Spleen (tissue), 7 donors: ENCODE measurements at regions not wholly inside any gene's neighbourhood (a gene's known extent, or its start where the extent isn't known, plus 50 kb on each side); places are given as distances from the start of the nearest gene placed in this dataset.

Experiments
- CTCF ChIP-seq, 11 experiments: fragments of 200-600 bp in 7 of 11; fragments of 450-650 bp in 4 of 11; sonication (generic) in 4 of 11; IDR thresholded peaks in 8 of 11; conservative IDR thresholded peaks in 3 of 11; 1 replicate in 7 of 11; 2 replicates in 4 of 11; pipeline versions ENCODE4 v1.4.0 to v1.8.0; 2016 to 2021; ENCODE audit warnings: antibody characterized with exemption in 11 of 11, inconsistent platforms in 4 of 11, mild to moderate bottlenecking in 1 of 11
- POLR2A ChIP-seq, 3 donors: fragments of 450-650 bp; IDR thresholded peaks; one replicate each; pipeline ENCODE4 v1.5.1; 2017; ENCODE audit warnings: antibody characterized with exemption in 3 of 3, mild to moderate bottlenecking in 1 of 3
- donor health status: DM: no; HTN: no; CAD: no; lungs with moderate emphysema.
- donor health status: DM: no; HTN: no; CAD: no.
- donor health status: DM: no; HTN: no; CAD: no.

- TF ChIP-seq POLR2A (IDR thresholded peaks at IDR 0.05) (no peak), CTCF (IDR thresholded peaks at IDR 0.05 in 8 of 11, conservative IDR thresholded peaks at IDR 0.05 in 3 of 11) (no peak)
These were observed 243.3 kb upstream of the TOPAZ1 start for GRCh38 chr3:43998370-43998835.
